ENCODE measurements at regions not wholly inside any gene's neighbourhood (a gene's known extent, or its start where the extent isn't known, plus 50 kb on each side); places are given as distances from the start of the nearest gene placed in this dataset.

DNA sequence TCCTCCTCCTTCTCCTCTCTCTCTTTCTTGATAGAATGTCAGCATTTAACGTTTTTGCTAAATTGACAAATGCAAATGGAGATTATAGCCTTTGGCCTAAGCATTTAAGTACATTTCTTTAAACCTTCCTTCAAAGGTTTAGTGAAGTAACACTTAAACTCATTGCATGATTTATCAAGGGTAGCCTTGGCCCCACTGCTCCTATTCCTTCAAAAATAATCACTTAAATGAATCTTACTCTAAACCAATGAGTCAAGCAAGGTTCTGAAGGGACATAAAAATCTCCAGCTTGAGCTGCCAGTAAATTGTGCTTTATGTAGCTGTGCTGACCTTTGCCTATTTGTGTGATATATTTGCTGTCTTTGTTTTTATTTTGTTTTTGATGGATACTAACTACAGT is 358.5 kb upstream of the AKR1E2 start:
- no peak overlapping the region for H3K27ac ChIP-seq (ENCODE audit: control insufficient read depth, insufficient read depth, low read length)
- H3K36me3 ChIP-seq (ENCODE audit: control insufficient read depth in 2 of 2, extremely low read depth in 1 of 2, insufficient read depth in 2 of 2, low read length in 2 of 2), result no peaks in the 10 kb centered on the region
- H3K9me1 ChIP-seq (ENCODE audit: control insufficient read depth, extremely low read depth, insufficient read depth, low read length), result no peaks in the 10 kb centered on the region
- H2AFZ ChIP-seq (ENCODE audit: control insufficient read depth, low read length), result no peak overlapping the region
- H4K20me1 ChIP-seq (ENCODE audit: control insufficient read depth, extremely low read depth, insufficient read depth, low read length), result no peaks in the 10 kb centered on the region
- H3K27me3 ChIP-seq (ENCODE audit: control insufficient read depth, extremely low read depth, insufficient read depth, low read length), result no peaks in the 10 kb centered on the region
- H3K4me2 ChIP-seq (ENCODE audit: control insufficient read depth, extremely low read depth, insufficient read depth, low read depth, low read length), result no peak overlapping the region
- DNase-seq (ENCODE audit: low read depth, low spot score) (no peak), FAIRE-seq (no peak)
- dilution Hi-C loops (cut with MboI; ENCODE audit: extremely low pct_ligation_motif_present, low sequenced_read_pairs), result no loop called here
- H3K9ac ChIP-seq (ENCODE audit: control insufficient read depth, extremely low read depth, insufficient read depth, low read length), result no peak overlapping the region
- TF ChIP-seq, protein P1, sequence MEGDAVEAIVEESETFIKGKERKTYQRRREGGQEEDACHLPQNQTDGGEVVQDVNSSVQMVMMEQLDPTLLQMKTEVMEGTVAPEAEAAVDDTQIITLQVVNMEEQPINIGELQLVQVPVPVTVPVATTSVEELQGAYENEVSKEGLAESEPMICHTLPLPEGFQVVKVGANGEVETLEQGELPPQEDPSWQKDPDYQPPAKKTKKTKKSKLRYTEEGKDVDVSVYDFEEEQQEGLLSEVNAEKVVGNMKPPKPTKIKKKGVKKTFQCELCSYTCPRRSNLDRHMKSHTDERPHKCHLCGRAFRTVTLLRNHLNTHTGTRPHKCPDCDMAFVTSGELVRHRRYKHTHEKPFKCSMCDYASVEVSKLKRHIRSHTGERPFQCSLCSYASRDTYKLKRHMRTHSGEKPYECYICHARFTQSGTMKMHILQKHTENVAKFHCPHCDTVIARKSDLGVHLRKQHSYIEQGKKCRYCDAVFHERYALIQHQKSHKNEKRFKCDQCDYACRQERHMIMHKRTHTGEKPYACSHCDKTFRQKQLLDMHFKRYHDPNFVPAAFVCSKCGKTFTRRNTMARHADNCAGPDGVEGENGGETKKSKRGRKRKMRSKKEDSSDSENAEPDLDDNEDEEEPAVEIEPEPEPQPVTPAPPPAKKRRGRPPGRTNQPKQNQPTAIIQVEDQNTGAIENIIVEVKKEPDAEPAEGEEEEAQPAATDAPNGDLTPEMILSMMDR (optimal IDR thresholded peaks at IDR 0.05 in 1 of 3, IDR thresholded peaks at IDR 0.05 in 1 of 3, conservative IDR thresholded peaks at IDR 0.05 in 1 of 3; ENCODE audit: extremely low read depth in 1 of 3, insufficient read depth in 2 of 3, low read length in 3 of 3), result no peak
- no peak for TF ChIP-seq EZH2 (IDR thresholded peaks at IDR 0.05; ENCODE audit: low read length)
- H3K4me1 ChIP-seq (ENCODE audit: control insufficient read depth, extremely low read depth, insufficient read depth, low read length), result peaks cover 11% of the 10 kb centered on the region
- no peaks in the 10 kb centered on the region for H3K79me2 ChIP-seq (ENCODE audit: control insufficient read depth, insufficient read depth, low read length)
- no peak overlapping the region for H3K4me3 ChIP-seq (ENCODE audit: control insufficient read depth in 2 of 3, extremely low read depth in 1 of 3, insufficient read depth in 2 of 3, low read depth in 1 of 3, low read length in 3 of 3)
- H3K9me3 ChIP-seq (ENCODE audit: control insufficient read depth, low read depth, low read length), result no peaks in the 10 kb centered on the region

DNA sequence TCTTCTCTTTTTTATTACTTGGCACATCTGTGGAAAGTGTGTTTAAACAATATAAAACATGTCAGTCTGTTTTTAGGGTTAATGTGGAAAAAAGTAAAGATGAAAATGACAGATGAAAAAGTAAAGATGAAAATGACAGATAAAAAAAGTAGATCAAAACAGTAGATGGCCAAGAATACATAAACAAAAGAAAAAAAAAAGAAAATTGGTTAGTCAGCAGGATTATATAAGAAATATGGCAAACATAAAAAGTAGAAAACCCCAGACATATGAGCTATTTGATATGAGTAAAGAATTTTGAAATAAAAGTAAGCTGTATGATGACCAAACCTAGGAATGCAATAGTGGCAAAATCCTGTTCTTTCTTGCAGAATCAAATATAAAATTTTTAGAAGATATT is 365.7 kb upstream of the AKR1E2 start:
- Histone ChIP-seq H3K4me3 (ENCODE audit: control insufficient read depth in 2 of 3, extremely low read depth in 1 of 3, insufficient read depth in 2 of 3, low read depth in 1 of 3, low read length in 3 of 3) (no peak overlapping the region), H3K79me2 (ENCODE audit: control insufficient read depth, insufficient read depth, low read length) (no peaks in the 10 kb centered on the region), H3K27ac (ENCODE audit: control insufficient read depth, insufficient read depth, low read length) (no peak overlapping the region), H2AFZ (ENCODE audit: control insufficient read depth, low read length) (no peak overlapping the region), H3K4me2 (ENCODE audit: control insufficient read depth, extremely low read depth, insufficient read depth, low read depth, low read length) (no peak overlapping the region), H3K36me3 (ENCODE audit: control insufficient read depth in 2 of 2, extremely low read depth in 1 of 2, insufficient read depth in 2 of 2, low read length in 2 of 2) (no peaks in the 10 kb centered on the region), H3K27me3 (ENCODE audit: control insufficient read depth, extremely low read depth, insufficient read depth, low read length) (no peaks in the 10 kb centered on the region), H4K20me1 (ENCODE audit: control insufficient read depth, extremely low read depth, insufficient read depth, low read length) (no peaks in the 10 kb centered on the region), H3K9me1 (ENCODE audit: control insufficient read depth, extremely low read depth, insufficient read depth, low read length) (no peaks in the 10 kb centered on the region), H3K9ac (ENCODE audit: control insufficient read depth, extremely low read depth, insufficient read depth, low read length) (no peak overlapping the region), H3K9me3 (ENCODE audit: control insufficient read depth, low read depth, low read length) (no peaks in the 10 kb centered on the region), H3K4me1 (ENCODE audit: control insufficient read depth, extremely low read depth, insufficient read depth, low read length) (no peaks in the 10 kb centered on the region)
- TF ChIP-seq, protein P1 (optimal IDR thresholded peaks at IDR 0.05 in 1 of 3, IDR thresholded peaks at IDR 0.05 in 1 of 3, conservative IDR thresholded peaks at IDR 0.05 in 1 of 3; ENCODE audit: extremely low read depth in 1 of 3, insufficient read depth in 2 of 3, low read length in 3 of 3), result no peak
- no peak for TF ChIP-seq EZH2 (IDR thresholded peaks at IDR 0.05; ENCODE audit: low read length)
- FAIRE-seq, result no peak
- DNase-seq (ENCODE audit: low read depth, low spot score), result no peak
- dilution Hi-C loops (cut with MboI; ENCODE audit: extremely low pct_ligation_motif_present, low sequenced_read_pairs), result no loop called here

All from keratinocyte (primary cell).